HG03558 (cell line): ENCODE measurements at regions not wholly inside any gene's neighbourhood (a gene's known extent, or its start where the extent isn't known, plus 50 kb on each side); places are given as distances from the start of the nearest gene placed in this dataset.

Experiments
- ATAC-seq: cut with Tn5 transposase; IDR thresholded peaks from one replicate; pipeline ENCODE4 v1.9.1; 2021; ENCODE audit warnings: moderate number of reproducible peaks; ENCODE audit not compliant: unreplicated experiment; ENCODE audit errors: extremely low read depth

DNA sequence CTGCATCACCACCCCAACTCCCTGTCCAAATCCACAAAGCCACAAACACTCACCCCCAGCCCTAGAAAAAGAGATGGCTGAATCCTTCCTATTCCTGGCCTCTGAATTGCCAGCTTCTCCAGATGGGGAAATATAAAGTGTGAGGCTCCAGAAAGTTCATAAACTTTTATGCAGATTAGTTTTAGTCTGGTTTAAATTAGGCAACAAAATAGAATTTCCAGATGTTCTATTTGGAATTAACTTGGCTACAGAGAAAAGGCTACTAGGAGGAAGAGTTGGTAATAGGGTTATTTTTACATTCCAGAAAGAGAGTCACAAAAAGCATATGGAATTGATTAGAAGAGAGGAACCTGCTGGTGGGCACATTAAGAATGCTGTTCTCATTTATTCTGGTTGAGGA, 56.0 kb downstream of the EN1 start:
- ATAC-seq = no peak

DNA sequence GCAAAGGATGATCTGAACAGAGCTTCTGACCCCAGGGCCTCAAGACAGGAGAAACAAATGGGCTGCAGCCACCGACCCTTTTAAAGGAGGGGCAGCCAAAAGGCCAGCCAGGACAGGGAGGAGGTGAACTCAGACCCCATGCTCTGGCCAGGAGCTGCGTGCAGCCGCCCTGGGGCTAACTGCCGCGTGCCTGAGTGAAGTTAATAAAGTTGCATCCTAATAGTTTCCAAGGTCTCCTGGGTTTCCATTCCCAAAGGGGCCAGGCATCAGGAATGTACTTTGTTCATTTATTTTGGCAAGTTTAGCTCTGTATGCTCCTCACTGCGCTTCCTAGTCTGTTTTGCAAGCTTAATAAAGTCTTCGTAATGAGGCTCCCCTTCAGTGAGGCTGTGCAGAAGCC, 60.7 kb downstream of the EN1 start:
- ATAC-seq = no peak

DNA sequence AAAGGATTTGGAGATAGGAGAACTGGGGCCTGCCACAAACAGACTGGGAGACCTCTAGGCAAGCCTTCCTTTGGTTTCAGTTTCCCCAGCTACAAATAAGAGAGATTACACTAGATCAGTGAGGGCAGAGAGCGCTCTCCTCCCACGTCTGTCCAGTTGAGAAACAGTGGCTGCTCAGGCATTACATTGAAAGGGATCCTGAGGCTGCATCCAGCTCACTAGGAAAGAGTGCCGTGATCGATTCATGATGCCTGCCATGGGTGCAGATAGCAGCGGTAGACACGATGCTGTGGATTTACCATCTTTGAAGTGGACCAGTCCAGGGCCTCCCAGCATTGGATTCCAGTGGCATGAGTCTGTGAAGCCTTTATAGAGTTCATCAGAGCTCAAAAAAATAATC, 62.6 kb downstream of the EN1 start:
- no peak for ATAC-seq

DNA sequence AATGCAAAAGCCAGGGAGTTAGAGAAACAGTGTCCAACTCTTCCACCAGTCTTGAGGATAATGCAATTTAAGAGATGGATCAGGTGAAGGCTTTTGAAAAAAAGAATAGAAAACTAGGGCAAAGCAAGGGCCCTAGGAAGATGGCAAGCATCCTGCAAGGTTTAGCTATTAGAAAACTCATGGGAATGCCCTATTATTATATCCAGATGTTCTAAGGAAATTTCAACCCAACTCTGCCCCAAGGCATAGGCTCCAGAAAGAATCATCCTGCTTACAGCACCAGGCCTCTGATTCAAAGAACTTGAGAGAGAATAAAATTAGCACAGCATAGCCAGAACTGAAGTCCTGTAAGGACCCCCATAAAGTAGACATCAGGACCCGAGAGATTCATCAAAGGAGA, 68.1 kb downstream of the EN1 start:
- ATAC-seq = no peak

DNA sequence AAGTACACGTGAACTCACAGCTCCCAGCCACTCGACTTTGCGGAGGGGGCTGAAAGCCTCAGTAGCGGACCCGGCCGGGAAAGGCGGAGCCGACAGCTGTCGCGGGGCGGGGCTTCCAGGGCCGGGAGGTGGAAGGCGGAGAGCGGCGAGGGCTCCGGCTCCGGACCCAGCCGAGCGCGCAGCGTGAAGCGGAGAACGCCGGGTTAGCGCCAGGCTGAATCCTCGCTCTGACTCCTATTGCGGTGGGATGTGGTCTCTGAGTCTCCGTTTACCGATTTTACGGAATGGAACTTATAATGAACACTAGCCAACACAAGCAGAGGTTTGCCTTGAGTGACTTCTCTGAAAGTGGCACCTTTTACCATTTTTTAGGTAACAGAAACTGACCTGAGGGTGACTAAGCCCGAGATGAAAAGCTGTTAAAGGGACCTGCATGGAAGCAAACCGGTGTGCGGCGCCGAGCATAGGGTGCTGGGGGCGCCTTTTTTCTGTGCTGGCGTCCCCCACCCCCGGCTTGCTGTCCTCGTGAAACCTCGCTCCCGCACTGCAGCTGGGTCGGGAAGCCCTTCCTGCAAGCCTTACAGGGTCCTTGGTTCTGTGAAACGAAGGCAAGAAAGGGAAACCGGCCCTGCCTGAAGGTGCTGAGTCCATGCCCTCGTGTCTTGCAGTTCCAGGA, 72.9 kb downstream of the EN1 start:
- no peak for ATAC-seq

DNA sequence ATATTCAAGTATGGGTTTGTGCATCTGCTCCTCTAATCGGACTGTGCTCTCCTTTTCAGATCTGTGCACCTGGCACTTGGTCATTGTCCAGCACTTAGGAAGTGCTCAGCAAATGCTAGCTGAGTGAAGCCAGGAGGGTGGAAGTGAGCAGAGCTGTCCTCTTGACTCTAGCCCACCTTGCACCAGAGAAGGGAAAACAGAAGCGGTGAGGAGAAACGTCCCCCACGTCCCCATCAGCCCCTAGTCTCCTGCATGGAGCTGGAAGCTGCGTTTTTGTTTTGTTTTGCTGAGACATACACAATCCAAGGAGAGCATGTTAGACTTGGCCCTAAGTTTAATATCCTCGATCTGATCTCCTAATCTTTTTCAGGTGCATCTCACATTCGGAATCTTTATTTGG, 73.6 kb downstream of the EN1 start:
- no peak for ATAC-seq

DNA sequence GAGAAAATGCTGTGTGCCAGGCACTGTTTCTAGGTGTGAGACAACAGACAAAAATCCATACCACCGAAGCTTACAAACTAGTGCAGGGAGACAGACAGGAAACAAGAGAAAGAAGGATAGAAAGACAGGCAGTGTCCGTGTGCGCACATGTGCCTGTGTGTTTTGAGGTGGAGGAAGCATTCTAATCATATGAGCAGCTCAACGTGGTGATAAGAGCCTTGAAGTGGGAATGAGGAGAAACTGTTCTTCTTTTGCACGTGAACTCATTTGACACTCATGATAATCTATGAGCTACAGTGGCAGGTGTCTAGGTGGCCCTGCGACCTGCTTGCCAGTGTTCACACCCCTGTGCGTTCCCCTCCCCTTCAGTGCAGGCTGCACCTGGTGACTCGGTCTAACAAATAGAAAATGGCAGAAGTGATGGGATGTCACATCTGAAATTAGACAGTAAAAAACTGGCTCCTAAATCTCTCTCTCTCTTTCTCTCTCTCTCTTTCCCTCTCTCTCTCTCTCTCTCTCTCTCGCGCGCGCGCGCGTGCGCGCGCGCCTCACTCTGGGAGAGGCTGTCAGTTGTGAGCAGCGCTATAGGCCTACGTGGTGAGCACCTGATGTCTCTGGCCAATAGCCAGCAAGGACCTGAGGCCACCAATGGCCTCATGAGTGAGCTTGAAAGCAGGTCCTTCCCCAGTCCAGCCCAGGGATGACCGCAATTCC, 74.8 kb downstream of the EN1 start:
- ATAC-seq = no peak

DNA sequence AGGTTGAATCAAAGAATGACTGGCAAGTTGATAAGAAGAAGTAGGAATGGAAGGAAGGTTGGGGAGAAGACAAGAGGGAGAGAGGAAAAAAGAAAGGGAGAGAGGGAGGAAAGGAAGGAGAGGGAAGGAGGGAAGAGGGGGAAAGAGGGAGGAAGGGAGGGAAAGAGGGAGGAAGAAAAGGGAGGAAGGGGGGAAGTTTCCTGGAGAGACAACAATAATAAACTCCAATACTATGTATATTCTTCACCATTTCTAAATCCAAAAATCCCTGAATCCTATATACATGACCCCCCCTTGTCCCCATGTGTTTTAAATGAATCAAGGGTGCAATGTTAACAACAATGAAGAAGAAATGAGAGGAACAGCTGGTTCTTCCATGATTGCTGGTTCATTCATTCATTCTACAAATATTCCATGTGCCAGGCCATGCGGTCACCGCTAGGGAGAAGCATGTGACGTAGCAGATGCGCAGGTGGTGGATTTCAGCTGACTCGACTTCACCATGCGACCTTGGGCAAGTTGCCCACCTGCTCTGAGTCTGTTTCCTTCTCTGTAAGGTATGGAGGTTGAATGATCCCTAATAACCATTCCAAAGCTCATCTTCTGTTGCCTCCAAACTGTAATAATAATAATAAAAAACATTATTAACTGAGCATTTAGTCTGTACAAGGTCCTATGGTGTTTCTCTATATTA, 77.6 kb downstream of the EN1 start:
- ATAC-seq = no peak

DNA sequence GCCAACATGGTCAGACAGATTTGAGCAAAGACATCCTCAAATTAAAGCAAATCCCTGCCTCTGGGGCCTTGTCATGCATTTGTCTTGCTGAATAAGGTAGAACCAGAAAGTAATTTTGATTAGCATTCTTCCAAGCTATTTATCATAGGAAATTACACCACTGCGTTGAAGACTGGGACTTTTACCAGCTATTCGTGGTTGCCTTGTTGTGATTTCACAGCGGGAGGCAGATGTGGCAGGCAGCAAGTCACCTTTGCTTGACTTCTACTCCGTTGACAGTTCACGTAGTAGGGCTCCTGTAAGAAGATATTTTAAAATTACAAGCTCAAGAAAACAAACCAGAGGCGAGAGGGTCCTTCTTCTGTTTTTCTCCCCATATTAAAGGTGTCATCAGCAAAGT, 80.6 kb downstream of the EN1 start:
- no peak for ATAC-seq

DNA sequence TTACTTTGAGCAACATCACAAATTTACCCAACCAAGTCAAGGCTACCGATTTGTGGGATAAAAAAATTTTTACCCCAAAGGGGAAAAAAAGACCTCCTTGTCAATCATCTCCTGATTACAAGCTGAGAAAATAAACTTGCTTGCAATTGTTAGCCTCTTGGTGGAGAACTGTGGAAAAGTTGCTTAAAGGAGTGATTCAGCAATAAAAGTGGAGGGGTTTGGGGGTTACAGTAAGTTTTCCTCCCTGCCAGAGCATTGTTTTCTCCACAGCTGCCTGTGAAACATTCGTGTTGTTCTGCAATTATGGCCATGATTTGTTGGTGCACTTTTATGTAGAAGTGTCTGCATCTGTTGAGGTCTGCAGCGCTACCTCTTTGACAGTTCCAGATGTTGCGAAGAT, 82.6 kb downstream of the EN1 start:
- ATAC-seq = no peak

DNA sequence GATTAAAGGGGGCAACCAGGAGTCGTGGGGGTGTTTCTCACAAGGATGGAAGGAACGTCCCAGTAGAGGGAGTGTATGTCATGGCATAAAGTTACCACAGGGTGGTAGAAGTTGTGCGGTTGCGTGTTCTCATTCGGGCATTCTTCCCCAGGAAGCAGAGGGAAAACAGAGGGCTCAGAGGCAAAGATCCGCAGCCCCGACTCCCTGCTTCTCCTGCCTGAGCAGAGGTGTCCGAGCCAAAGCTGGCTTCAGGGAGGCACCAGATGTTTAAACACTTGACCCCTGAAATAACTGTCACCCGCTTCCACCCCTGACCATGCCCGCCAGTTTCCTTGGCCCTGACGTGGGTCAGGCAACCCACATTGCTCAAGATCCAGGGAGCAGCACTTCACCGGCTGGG, 83.7 kb downstream of the EN1 start:
- no peak for ATAC-seq

DNA sequence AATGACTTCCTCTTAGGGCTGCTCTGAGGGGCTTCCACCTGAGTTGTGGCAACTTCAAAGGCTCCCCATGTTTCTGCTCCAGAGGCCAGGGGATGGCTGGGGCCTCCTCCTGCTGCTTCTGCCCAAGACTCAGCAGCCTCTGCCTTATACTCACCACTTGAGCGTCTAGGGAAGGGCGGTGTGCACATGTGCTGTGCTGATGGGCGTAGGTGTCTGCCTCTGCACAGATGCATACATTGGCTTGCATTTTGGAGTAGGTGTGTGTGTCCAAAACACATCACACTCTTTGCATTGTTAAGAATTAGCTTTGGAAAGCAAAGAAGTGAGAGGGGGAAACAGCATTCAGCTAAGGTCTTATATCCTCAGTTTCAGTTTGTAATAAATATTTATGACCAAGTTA, 85.2 kb downstream of the EN1 start:
- ATAC-seq = no peak

DNA sequence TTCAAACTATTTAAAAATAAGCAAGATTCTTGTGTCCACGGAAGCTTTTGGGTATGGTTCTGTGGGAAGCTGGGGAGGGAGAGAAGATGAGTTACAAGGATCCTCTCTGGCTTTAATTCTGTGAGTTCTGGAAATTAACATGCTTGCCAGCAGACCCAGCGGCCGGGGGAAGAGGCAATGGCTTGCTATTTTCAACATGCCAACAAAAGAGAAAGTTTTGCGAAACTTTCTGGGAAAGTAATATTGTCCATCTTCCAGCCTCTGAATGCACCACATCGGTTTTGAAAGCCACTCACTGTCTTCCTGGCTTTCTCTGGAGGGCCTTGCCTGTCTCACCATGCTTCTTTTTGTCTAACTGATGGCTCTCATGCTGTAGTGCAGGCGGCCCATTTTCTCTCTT, 85.7 kb downstream of the EN1 start:
- no peak for ATAC-seq

DNA sequence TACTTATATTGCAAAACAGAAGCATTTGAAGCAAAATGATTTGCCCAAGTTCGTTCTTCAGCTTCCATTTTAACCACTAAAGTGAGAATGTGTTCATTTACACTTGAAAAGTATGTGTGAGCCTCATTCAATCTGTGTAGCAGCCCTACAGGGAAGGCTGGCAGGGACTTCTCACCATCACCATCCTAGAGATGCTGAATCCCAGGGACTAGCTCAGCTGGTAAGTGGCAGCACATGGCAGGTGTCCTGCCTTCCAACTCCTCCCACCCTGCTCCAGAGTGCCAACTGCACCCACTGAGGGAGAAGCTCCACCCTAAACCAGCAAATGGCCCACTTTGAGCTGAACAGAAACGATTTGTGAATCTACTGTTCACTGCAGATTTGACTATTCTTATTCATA, 91.5 kb downstream of the EN1 start:
- no peak for ATAC-seq

DNA sequence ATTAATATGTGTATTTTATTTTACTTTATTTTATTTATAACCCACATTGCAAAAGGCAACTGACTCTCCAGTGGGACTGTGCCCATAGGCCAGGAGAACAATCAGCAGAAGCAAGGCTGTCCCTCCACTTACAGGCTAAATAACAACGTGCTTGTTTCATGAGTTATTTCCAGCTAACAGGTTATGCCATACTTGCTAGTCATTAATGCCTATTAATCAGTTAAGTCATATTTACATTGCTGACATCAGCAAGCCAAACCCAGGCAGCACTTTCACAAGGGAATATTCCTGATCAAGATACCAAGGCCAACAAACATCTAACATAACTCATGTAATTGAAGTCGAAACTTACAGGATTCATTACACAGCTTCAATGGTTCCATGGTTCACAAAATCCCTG, 92.1 kb downstream of the EN1 start:
- no peak for ATAC-seq

DNA sequence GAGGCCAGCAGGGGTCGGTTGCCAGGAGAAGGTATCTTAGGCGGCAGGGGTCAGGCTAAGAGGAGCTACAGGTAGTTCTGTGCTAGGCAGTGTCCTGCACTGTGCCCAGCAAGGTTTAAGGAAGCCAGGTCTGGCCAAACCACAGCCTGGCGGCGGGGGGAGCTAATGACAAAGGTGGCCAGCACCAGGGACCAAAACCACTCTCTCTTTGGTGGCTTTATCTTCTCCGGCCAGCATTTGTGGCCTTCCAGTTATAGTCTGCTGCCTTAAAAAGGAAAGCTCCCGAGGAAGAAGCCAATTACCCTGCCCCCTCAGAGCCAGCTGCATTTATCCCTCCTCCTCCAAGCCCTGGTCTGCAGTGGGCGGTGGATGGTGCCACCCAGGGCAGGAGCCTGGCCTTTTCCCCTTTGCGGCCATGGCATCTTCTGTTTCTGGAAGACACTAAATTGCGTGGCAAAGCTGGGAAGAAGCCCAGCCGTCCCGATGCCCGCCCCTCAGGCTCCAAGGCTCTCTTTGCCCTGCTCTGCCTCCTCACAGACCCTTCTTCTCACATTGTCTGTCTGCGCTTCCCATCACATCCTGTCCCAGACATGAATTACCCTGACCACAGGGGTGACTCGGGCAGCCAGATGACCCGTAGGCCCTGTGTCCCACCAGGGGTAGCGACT, 94.6 kb downstream of the EN1 start:
- ATAC-seq = no peak

DNA sequence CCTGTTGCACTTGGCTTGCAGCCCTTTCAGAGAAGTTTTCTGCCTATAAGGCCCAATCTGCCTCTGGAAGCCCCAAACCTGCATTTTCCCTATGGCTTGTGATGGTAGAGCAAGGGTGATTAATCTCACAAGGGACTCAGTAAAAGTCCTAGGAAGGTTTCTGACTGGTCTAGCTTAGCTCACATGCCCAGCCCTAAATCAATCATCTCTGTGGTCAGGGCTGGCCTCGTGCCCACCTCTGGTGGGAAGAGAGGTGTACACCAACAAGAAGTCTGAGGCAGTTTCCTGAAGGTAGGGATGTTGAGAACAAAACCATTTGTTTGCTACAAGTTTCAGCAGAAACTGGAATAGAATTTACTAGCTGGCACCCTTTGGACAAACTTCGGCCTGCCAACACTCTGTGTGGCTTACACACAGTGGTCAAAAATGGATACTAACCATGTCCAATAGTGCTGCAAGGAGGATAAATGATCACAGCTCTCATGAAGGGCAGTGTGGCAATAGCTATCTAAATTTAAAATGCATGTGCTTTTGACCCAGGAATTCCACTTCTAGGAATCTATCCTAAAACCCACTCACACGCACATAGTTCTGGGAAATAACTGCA, 96.4 kb downstream of the EN1 start:
- ATAC-seq = no peak

DNA sequence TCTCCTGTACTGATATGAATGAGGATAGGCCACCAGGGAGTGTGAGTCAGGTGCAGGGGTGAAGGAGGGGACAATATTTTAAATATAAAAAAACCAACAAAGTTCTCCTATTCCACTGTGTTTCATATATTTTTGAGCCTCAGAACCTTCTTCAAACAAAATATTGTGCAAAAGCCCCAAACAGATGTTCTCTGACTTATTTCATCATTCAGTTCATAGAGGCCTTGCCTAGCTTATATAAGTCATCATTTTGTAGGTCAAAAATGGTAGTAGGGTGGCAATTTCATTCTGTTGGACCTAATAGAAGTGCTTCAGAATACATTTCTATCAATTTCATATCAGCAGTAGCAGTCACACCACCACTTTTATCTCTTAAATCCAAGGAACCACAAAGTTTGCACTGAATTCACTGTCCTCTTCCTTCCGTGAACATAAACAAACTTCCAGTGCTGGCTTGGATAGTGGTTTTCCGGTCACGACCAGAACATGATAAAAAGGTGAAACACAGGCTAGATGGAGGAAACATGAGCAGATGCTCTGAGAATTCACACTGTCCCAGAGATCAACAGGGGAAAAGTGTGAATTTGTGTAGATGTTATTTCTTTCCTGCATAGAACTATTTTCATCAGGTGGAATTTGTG, 99.1 kb downstream of the EN1 start:
- ATAC-seq = no peak

DNA sequence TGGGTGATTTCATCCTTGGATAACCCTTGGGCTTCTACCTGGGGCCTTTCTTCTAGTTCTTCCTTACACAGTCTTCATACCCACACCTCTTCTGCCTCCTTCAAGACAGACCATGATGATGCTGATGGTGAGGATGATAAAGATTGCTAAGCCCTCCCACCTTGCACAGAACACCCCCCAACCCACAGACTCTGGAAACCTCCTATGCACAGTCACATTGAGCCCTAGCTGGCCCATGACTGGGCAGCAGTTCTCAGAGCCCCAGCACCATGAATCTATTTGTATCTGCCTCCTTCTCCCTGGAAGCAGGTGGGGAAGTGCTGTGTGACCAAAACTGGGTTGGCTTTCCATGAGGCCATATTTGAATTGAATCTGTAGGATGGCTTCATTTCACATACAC, 99.8 kb downstream of the EN1 start:
- no peak for ATAC-seq

DNA sequence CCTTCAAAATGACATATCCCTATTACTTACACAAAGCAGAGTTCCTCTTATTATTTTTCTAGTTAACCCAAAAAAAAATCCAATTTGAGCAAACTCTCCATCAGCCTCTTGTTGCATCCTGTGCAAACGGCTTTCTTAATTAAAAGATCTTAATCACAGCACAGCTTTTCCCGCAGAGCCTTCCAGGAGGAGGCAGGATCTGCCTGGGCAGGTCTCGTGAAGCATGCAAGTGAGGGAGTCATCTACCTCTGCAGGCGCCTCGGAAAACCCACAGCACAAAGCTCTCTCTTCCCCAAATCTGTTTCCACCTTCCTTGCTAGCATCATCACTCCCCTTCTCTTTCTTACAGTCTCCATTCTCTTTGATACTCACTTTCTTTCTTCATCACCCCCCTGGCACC, 100.4 kb downstream of the EN1 start:
- no peak for ATAC-seq
